ENCODE measurements at regions not wholly inside any gene's neighbourhood (a gene's known extent, or its start where the extent isn't known, plus 50 kb on each side); places are given as distances from the start of the nearest gene placed in this dataset.
"Not testable (repeated sequence)": the region's sequence is repeated elsewhere in the genome, so short reads cannot be mapped to it uniquely, and the experiment has no call there.

GRCh38 chr1:47684964-47685762 lies 247.3 kb downstream of the FOXD2 start:
- DNase-seq (ENCODE audit: low spot score), result no peak

GRCh38 chr1:47685763-47686066 lies 247.9 kb downstream of the FOXD2 start:
- no peak for DNase-seq (ENCODE audit: low spot score)

DNA sequence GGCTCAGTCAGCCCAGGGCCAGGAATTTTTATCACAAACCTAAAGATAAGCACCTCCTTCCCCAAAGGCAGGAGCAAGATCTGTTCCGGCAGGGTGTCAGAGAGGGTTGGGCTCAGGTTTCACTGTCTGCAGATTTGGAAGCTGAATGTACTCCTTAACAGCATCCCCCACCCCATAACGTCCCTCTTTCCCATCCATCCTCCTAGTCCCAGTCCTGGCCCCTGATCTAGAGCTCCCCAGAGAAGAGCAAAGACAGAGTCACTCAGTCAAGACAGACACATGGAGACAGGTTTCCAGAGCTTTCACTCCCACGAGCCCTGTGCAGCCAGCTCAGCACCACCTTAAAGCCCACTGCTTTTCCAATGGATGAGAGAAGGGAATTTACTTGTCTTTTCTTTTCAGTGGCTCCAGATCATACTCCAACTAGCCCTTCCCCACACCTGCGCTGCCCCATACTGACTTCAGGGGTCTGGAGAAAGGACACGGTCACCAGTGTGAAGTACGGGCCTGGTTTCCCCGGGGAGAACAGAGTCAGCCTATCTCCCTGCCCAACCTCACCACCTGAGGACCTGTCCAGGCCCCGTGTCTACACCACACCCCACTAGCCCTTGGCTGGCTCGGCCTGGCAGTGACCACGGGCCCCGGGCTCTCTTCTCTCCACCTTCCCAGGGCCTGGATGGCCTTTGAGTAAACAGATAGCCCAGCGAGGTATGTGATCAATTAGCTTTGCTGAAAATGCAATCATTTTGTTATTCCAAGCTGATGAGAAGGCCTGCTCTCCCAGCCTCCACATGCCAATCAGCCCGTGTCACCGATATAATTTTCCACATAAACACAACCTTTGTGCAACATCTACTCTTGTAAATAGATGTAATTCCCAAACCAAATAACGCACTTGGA lies 249.1 kb downstream of the FOXD2 start:
- DNase-seq (ENCODE audit: low spot score), result no peak

DNA sequence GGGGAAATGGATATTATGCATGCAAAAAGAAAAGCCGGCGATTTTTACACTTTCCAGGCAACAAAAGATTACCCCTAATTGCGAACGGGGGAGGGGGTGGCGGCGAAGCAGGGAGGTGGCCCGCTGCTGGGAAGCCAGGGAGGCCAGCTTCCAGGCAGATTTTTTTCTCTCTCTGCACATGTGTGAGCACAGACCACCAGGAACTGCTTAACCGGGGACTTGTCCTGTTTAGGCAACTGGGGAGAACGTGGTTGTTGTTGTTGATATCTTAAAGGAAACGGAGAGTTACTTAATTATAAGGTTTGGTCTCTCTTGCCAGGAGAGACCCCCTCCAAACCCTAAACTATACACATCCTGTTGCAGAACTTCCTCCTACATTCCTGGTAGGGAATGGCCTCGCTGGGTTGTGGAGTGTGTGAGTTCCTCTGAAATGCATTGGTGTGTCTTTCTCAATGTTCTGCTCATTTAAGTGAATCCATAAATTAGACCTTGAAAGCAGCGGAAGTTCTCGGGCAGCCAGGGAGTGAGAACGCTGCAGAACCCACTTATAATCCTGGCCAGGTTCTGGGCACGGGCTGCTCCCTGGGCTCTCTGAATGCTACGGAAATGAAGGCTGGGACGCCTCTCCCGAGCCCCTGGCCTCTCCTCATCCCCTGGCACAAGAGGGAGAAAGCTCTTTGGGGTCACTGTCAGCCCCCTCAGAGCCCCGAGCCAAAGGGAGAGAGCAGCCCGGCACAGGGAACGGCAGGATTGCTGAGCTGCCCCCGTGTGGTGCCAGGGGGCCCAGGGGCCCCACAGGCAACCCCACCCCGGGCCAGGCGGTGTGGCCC lies 250.0 kb downstream of the FOXD2 start:
- DNase-seq (ENCODE audit: low spot score), result no peak

- no peak for DNase-seq (ENCODE audit: low spot score)
These were observed 250.8 kb downstream of the FOXD2 start for GRCh38 chr1:47688461-47689296.

DNA sequence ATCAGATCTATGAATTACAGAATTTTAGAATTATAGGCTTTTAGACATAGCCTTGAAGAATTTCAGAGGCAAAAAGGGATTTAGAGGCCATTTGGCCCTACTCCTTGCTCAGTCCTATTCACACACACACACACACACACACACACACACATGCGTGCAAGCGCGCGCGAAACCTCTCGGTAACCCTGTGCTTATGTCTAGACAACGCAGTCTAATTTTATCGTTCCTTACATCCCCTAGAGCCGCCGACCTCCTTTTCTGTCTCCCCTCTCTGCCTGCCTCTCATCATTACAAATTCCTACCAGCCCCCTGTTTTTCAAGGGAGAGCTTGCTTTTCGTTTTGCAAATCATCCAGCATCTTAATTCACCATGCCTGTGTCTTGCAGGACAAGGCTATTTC lies 252.1 kb downstream of the FOXD2 start:
- no peak for DNase-seq (ENCODE audit: low spot score)

DNA sequence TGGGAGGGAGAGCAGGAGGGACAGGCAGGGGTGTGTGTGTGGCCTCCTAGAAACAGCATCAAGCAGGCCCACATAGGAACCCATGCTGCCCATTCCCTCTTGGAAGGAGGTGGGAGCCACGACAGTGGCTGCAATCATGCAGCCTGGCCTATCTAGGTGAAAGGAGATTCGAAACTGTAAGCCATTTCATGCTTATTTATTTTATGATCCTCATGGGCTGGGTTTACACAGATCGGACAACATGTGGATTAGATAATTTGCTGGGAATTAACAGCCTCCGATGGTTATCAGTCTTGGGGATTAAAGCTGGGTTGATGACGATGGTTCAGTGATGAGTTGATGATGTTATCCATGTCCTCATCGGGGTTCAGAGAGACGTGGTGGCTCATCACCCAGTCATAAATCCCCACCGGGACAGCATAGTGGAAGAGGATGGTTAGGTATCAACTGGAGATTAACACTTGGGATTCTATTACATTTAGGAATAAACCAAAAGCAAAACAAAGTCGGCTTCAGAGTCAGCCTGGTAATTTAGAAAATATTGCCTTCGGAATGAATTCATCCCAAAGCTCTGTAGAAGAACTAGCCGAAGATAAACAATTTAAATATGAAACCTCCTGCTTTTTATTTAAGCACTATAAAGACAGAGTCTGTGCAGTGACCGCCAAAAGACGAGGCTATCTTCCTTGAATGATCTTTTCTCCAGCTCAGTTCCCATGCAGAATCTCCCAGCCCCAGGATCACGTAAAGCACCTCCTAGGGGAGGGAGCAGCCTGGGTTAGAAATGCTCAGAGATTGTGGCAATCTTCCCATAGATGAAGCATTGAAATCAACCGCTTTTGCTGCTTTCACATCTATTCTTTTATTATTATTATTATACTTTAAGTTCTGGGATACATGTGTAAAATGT lies 252.8 kb downstream of the FOXD2 start:
- DNase-seq (ENCODE audit: low spot score), result no peak

DNA sequence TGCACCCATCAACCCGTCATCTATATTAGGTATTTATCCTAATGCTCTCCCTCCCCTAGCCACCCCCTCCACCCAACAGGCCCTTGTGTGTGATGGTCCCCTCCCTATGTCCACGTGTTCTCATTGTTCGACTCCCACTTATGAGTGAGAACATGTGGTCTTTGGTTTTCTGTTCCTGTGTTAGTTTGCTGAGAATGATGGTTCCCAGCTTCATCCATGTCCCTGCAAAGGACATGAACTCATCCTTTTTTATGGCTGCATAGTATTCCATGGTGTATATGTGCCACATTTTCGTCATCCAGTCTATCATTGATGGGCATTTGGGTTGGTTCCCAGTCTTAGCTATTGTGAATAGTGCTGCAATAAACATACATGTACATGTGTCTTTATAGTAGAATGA lies 253.4 kb downstream of the FOXD2 start:
- not testable (repeated sequence) for DNase-seq (ENCODE audit: low spot score)

DNA sequence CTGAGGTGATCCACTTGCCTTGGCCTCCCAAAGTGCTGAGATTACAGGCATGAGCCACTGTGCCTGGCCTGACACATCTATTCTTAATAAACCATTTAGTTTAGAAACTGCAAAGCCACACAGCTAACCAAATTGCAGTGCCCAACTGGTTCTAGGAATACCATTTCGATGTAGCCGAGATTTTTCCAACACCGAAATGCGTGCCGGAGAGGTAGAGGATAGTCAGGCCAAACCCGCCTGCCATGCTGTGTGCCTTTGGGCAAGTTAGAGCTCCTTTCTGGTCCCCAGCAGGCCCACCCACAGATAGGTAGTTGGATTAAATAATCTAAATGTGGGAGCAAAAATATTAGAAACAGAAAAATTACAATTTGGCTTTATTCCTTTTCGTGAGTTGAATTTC lies 254.4 kb downstream of the FOXD2 start:
- DNase-seq (ENCODE audit: low spot score), result no peak

- no peak for DNase-seq (ENCODE audit: low spot score)
These were observed 255.3 kb downstream of the FOXD2 start for GRCh38 chr1:47693115-47693514.

DNA sequence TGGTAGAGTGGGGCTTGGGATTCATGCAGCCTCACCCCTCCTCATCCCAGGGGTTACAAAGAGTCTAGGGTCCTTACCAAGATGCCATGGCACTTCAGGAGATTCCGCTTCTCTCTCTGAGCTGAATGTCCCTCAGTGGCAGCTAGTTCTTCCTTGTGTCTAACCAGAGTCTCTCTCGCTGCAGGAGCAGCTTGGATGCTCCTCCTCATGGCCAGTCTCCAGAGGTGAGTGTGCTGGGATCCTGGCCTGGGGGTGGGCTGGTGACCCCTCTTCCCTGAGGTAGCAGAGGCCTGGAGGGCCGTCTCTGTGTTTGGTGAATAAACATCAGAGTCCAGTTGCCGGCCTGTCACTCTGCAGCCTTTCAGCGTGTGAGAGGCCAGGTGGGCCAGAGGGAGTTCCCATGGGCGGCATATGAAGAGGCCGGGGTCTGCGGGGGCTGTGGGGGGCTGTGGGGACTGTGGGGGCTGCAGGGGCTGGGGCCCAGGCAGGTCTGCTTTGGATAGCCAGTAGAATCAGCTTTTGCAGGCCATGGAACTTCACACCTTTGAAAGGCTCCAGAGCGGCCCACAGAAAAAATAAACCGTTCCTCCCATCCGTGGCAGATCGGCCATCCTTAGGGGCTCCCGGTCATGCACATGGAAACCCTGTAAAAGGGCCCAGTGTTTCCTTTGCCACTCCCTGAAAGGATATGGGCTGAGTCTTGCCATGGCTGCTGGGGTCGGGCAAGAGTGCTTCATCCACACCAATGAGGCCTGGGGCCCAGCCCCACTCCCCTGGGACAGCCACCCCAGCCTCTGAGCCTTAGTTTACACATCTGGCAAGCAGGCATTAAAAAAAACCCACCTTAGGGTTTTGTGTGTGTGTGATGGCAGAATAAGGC lies 256.4 kb downstream of the FOXD2 start:
- DNase-seq (ENCODE audit: low spot score), result no peak

- DNase-seq (ENCODE audit: low spot score), result no peak
These were observed 258.5 kb downstream of the FOXD2 start for GRCh38 chr1:47696404-47696736.

- no peak for DNase-seq (ENCODE audit: low spot score)
These were observed 259.0 kb downstream of the FOXD2 start for GRCh38 chr1:47696737-47697441.

GRCh38 chr1:47697616-47698335 lies 259.9 kb downstream of the FOXD2 start:
- no peak for DNase-seq (ENCODE audit: low spot score)

- no peak for DNase-seq (ENCODE audit: low spot score)
These were observed 261.8 kb downstream of the FOXD2 start for GRCh38 chr1:47699492-47700235.

GRCh38 chr1:47701283-47701682 lies 263.4 kb downstream of the FOXD2 start:
- no peak for DNase-seq (ENCODE audit: low spot score)

GRCh38 chr1:47701741-47702515 lies 264.1 kb downstream of the FOXD2 start:
- DNase-seq (ENCODE audit: low spot score), result no peak
